22Rv1 (cell line): ENCODE measurements at regions not wholly inside any gene's neighbourhood (a gene's known extent, or its start where the extent isn't known, plus 50 kb on each side); places are given as distances from the start of the nearest gene placed in this dataset.

Experiments used
- CTCF ChIP-seq: fragments of 450-650 bp; IDR thresholded peaks from 2 replicates; pipeline ENCODE4 v1.5.1; 2017; ENCODE audit warnings: mild to moderate bottlenecking
- ZFX ChIP-seq: fragments of 450-650 bp; IDR thresholded peaks from 2 replicates; pipeline ENCODE4 v1.6.1; 2017; ENCODE audit warnings: antibody characterized with exemption, borderline replicate concordance

- no peak for TF ChIP-seq CTCF
- no peak for TF ChIP-seq ZFX
Observed at GRCh38 chr1:87180682-87181081, 148.0 kb upstream of the LMO4 start.
